ENCODE measurements at regions not wholly inside any gene's neighbourhood (a gene's known extent, or its start where the extent isn't known, plus 50 kb on each side); places are given as distances from the start of the nearest gene placed in this dataset.
"Not testable (repeated sequence)": the region's sequence is repeated elsewhere in the genome, so short reads cannot be mapped to it uniquely, and the experiment has no call there.

- H3K27ac ChIP-seq: no peak overlapping the region
- TF ChIP-seq EP300 (IDR thresholded peaks at IDR 0.05) (no peak), POLR2AphosphoS5 (IDR thresholded peaks at IDR 0.05) (no peak), POLR2A (IDR thresholded peaks at IDR 0.05) (no peak), CTCF (IDR thresholded peaks at IDR 0.05) (no peak)
- no peaks in the 10 kb centered on the region for H3K4me1 ChIP-seq
- intact Hi-C loops (cut with DNase I; ENCODE audit: low total_unique reads): no loop called here
- no peaks in the 10 kb centered on the region for H3K36me3 ChIP-seq
- 67 to 81% (median 70%) methylated on average over 6 of the region's 6 CpGs for WGBS, 5 donors
- H3K27me3 ChIP-seq: no peaks in the 10 kb centered on the region
- H3K4me3 ChIP-seq: no peak overlapping the region
- no peak for DNase-seq
- H3K9me3 ChIP-seq: peaks cover 0 to 16% (median 7%) of the 10 kb centered on the region in 4 donors
Measured at GRCh38 chr7:153406486-153406872, 645.7 kb upstream of the DPP6 start.

- no peak overlapping the region for H3K4me3 ChIP-seq
- intact Hi-C loops (cut with DNase I; ENCODE audit: low total_unique reads): no loop called here
- no peaks in the 10 kb centered on the region for H3K4me1 ChIP-seq
- no peak overlapping the region for H3K27ac ChIP-seq
- peaks cover 0 to 22% (median 10%) of the 10 kb centered on the region in 4 donors for H3K9me3 ChIP-seq
- H3K36me3 ChIP-seq: no peaks in the 10 kb centered on the region
- 84 to 92% (median 90%) methylated on average over 4 of the region's 4 CpGs for WGBS, 5 donors
- H3K27me3 ChIP-seq: no peaks in the 10 kb centered on the region
- TF ChIP-seq CTCF (IDR thresholded peaks at IDR 0.05): no peak
- TF ChIP-seq POLR2AphosphoS5 (IDR thresholded peaks at IDR 0.05): no peak
- DNase-seq: no peak
Measured at GRCh38 chr7:153407291-153408046, 644.7 kb upstream of the DPP6 start.

GRCh38 chr7:153408360-153409335 lies 643.5 kb upstream of the DPP6 start:
- Histone ChIP-seq H3K36me3 (no peaks in the 10 kb centered on the region), H3K9me3 (peaks cover 0 to 30% (median 12%) of the 10 kb centered on the region in 4 donors), H3K27me3 (no peaks in the 10 kb centered on the region), H3K27ac (no peak overlapping the region), H3K4me3 (no peak overlapping the region), H3K4me1 (no peaks in the 10 kb centered on the region)
- 79 to 85% (median 82%) methylated on average over 3 of the region's 3 CpGs for WGBS, 5 donors
- no peak for DNase-seq
- no peak for TF ChIP-seq EP300 (IDR thresholded peaks at IDR 0.05)
- TF ChIP-seq CTCF (IDR thresholded peaks at IDR 0.05): no peak
- TF ChIP-seq POLR2A (IDR thresholded peaks at IDR 0.05): no peak
- no peak for TF ChIP-seq POLR2AphosphoS5 (IDR thresholded peaks at IDR 0.05)
- intact Hi-C loops (cut with DNase I; ENCODE audit: low total_unique reads): no loop called here

GRCh38 chr7:153409567-153410342 lies 642.4 kb upstream of the DPP6 start:
- intact Hi-C loops (cut with DNase I; ENCODE audit: low total_unique reads); H3K36me3 ChIP-seq; H3K27me3 ChIP-seq; H3K4me3 ChIP-seq; H3K4me1 ChIP-seq; H3K27ac ChIP-seq; DNase-seq: not testable (repeated sequence)
- WGBS, 5 donors: 85 to 89% (median 86%) methylated on average over 10 of the region's 10 CpGs
- H3K9me3 ChIP-seq: peaks cover 0 to 33% (median 15%) of the 10 kb centered on the region in 4 donors

- WGBS, 5 donors: 87 to 97% (median 90%) methylated on average over 18 of the region's 18 CpGs
- H3K4me3 ChIP-seq; DNase-seq; H3K36me3 ChIP-seq; H3K27ac ChIP-seq; H3K4me1 ChIP-seq; H3K27me3 ChIP-seq; intact Hi-C loops (cut with DNase I; ENCODE audit: low total_unique reads): not testable (repeated sequence)
- H3K9me3 ChIP-seq: peaks cover 0 to 33% (median 15%) of the 10 kb centered on the region in 4 donors
Measured at GRCh38 chr7:153410997-153411642, 641.1 kb upstream of the DPP6 start.

- H3K27me3 ChIP-seq; DNase-seq; H3K4me3 ChIP-seq; H3K27ac ChIP-seq; H3K36me3 ChIP-seq; H3K4me1 ChIP-seq; intact Hi-C loops (cut with DNase I; ENCODE audit: low total_unique reads): not testable (repeated sequence)
- peaks cover 0 to 36% (median 15%) of the 10 kb centered on the region in 4 donors for H3K9me3 ChIP-seq
- 90 to 95% (median 94%) methylated on average over 18 to 26 of the region's 26 CpGs for WGBS, 5 donors
Measured at GRCh38 chr7:153412114-153412823, 639.9 kb upstream of the DPP6 start.

GRCh38 chr7:153412824-153413198 lies 639.4 kb upstream of the DPP6 start:
- DNase-seq; H3K4me3 ChIP-seq; H3K4me1 ChIP-seq; H3K36me3 ChIP-seq; H3K27ac ChIP-seq; H3K27me3 ChIP-seq; intact Hi-C loops (cut with DNase I; ENCODE audit: low total_unique reads): not testable (repeated sequence)
- H3K9me3 ChIP-seq: peaks cover 0 to 36% (median 15%) of the 10 kb centered on the region in 4 donors
- WGBS, 5 donors: 89 to 92% (median 91%) methylated on average over 16 of the region's 16 CpGs
